Bronchial epithelial cell (primary cell): ENCODE measurements at regions not wholly inside any gene's neighbourhood (a gene's known extent, or its start where the extent isn't known, plus 50 kb on each side); places are given as distances from the start of the nearest gene placed in this dataset.

Experiments used
- DNase-seq: peaks from one replicate; pipeline ENCODE4 v3.0.0-alpha.2; 2010; ENCODE audit warnings: low read depth
- FAIRE-seq: peaks from 2 replicates; lab custom pipeline; 2011; peaks lifted over from hg19 to GRCh38; lab: Jason Lieb, UNC
- H3K27me3 ChIP-seq: 2 replicates; pipeline ENCODE4 v1.5.1; 2011; ENCODE audit warnings: low read length; ENCODE audit not compliant: control insufficient read depth, insufficient read depth
- H3K36me3 ChIP-seq: 2 replicates; pipeline ENCODE4 v1.5.1; 2011; ENCODE audit warnings: low read length; ENCODE audit not compliant: control insufficient read depth, insufficient read depth
- H3K4me3 ChIP-seq: 2 replicates; pipeline ENCODE4 v1.5.1; 2011; ENCODE audit warnings: mild to moderate bottlenecking, low read depth, low read length, control low read depth
- TF ChIP-seq, protein P1 (sequence below): IDR thresholded peaks from 2 replicates; pipeline ENCODE4 v1.5.1; 2011; ENCODE audit warnings: mild to moderate bottlenecking, moderate library complexity, low read length, control low read depth, inconsistent platforms; ENCODE audit not compliant: insufficient read depth, severe bottlenecking

DNA sequence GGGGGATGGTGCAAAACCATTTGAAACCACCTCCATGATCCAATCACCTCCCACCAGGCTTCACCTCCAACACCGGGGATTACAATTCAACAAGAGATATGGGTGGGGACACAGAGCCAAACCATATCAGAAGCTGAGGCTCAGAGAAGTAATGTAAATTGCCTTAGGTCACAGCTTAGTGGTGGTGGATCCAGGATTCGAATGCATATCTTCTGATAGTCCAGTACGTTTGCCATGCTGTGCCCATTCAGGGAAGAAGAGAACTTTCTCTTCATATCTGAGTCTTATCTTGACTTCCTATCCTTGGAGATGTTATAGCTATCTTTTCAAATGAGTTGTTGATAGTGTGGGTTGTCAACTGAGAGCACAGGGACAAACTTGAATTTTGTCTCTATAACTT is 325.5 kb downstream of the ZIC3 start:
- no peak overlapping the region for H3K4me3 ChIP-seq
- DNase-seq (no peak), FAIRE-seq (no peak)
- TF ChIP-seq, protein P1, sequence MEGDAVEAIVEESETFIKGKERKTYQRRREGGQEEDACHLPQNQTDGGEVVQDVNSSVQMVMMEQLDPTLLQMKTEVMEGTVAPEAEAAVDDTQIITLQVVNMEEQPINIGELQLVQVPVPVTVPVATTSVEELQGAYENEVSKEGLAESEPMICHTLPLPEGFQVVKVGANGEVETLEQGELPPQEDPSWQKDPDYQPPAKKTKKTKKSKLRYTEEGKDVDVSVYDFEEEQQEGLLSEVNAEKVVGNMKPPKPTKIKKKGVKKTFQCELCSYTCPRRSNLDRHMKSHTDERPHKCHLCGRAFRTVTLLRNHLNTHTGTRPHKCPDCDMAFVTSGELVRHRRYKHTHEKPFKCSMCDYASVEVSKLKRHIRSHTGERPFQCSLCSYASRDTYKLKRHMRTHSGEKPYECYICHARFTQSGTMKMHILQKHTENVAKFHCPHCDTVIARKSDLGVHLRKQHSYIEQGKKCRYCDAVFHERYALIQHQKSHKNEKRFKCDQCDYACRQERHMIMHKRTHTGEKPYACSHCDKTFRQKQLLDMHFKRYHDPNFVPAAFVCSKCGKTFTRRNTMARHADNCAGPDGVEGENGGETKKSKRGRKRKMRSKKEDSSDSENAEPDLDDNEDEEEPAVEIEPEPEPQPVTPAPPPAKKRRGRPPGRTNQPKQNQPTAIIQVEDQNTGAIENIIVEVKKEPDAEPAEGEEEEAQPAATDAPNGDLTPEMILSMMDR = no peak
- H3K27me3 ChIP-seq = no peaks in the 10 kb centered on the region
- no peaks in the 10 kb centered on the region for H3K36me3 ChIP-seq

DNA sequence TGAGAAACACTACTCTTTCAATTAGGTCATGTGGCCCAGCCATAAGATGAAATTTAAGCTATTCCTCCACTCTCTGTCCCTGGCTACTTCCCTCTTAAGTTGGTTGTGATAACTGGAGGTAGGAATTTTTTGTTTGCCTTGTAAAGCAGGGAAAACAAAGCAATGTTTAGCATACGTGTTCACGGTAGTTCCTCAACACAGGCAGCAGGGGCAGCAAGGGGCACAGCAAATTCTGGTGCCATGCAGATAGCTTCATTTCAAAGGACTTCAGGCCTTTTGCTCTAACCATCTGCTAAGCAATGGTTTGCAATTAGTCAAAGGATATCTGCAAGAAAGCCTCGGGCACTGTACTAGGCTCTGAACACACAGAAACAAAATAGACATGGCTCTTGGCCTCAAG is 330.2 kb downstream of the ZIC3 start:
- FAIRE-seq (no peak), DNase-seq (no peak)
- H3K36me3 ChIP-seq = no peaks in the 10 kb centered on the region
- H3K4me3 ChIP-seq = no peak overlapping the region
- no peaks in the 10 kb centered on the region for H3K27me3 ChIP-seq
- TF ChIP-seq, protein P1 = no peak

DNA sequence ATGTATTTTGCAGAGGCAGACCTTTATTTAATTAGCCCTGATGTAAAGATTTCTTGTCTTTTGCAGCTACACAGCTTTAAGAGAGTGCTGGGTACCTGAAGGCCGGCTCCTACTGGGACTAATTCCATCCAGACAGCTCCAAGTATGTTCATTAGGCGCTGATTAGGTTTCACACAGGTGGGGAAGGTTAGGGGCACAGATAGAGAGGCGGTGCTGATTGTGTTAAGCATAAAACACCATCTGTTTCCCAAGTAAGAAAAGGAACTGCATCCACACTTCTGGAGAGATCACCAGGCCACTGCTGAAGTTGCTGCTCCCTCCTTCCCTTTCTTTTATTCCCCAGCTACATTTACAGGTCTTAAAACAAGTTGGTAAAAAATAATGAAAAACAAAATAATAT is 349.5 kb downstream of the ZIC3 start:
- Histone ChIP-seq H3K36me3 (no peaks in the 10 kb centered on the region), H3K4me3 (no peak overlapping the region), H3K27me3 (no peaks in the 10 kb centered on the region)
- TF ChIP-seq, protein P1 = no peak
- FAIRE-seq (no peak), DNase-seq (no peak)

DNA sequence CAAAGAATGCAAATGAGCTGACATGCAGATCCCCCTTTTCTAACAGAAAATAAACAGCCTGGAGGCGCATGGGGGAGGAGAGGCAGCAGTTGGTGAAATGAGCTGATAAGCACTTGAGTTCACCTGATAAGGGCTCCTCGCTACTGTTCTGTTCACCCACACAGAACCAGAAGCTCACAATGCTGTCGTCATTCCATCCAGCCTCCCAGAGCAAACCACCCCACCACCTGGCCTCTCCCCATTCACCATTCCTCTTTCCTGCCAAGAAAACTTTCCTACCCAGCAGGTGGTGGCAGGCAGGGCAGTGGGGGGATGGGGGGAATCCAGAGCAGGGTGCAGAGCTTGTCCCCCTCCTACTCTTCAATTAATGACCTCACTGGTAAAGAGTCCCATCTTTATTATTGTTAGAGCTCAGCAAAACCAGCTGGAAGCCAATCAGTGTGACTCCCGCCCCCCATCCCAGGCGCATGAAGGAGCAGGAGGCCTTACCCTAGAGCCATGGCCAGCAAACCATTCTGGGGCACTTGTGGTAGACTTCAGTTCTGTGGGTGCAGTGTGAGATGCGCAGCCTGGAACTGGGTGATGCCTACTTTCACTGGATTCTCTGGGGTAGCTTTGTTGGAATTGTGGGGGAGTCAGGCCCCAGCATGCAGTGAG is 350.3 kb downstream of the ZIC3 start:
- Histone ChIP-seq H3K27me3 (no peaks in the 10 kb centered on the region), H3K36me3 (no peaks in the 10 kb centered on the region), H3K4me3 (no peak overlapping the region)
- DNase-seq (no peak), FAIRE-seq (no peak)
- TF ChIP-seq, protein P1 = no peak

DNA sequence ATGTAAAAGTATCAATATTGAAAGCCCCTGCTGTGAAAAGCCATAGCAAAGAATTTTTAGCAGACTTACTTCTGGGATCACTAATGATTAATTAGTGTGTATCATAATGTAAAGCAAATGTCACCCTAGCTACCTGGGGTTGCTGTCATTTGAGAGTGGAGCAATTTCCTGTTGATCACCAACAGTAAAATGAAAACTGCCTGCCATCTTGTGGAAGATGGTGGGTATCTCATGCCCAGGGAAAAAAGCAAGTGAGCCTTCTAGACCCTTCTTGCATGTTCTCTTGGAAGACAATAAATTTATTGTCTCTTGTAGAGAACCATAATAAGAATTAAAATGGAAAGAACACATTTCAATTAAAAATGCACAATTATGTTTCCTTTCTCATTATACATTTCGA is 360.2 kb downstream of the ZIC3 start:
- Histone ChIP-seq H3K4me3 (no peak overlapping the region), H3K27me3 (no peaks in the 10 kb centered on the region), H3K36me3 (no peaks in the 10 kb centered on the region)
- DNase-seq = peak; percentile 1
- TF ChIP-seq, protein P1 = no peak
- FAIRE-seq = no peak

DNA sequence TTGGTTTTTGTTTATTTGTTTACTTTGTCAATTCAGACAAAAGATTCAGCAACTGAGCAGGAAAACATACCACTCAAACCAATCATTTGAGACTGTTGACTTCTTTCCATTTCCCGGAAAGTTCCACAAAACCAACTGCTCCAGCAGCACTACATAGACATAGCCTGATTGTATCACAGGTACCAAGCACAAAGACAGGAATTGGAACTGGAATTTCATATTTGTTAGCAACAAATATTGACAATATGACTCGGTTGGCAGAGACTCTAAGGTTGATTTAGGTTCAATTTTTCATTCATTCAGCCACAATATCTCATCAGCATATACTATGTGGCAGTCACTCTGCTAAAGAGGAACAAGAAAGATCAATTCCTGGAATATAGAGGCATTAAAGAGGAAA is 364.0 kb downstream of the ZIC3 start:
- H3K4me3 ChIP-seq = no peak overlapping the region
- DNase-seq (no peak), FAIRE-seq (no peak)
- TF ChIP-seq, protein P1 = no peak
- H3K27me3 ChIP-seq = no peaks in the 10 kb centered on the region
- H3K36me3 ChIP-seq = no peaks in the 10 kb centered on the region
